ENCODE measurements at regions not wholly inside any gene's neighbourhood (a gene's known extent, or its start where the extent isn't known, plus 50 kb on each side); places are given as distances from the start of the nearest gene placed in this dataset.

DNA sequence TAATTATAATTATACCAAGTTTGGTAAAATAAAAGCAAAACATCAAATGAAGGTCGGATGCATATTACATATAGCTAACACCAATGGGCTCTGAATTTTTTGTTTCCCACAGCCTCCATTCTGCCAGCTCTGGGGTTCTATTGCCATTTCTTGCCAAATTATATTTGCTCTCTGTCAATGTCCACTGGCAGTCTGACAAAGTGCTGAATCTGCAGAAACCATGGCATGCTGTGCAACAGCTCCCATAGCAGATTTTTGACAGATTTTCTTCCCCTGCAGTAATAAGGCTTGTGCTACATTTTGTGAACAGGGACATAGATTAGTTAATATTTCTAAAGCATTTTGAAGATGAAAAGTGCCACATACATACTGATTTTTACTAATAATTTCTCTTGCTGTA is 1102.1 kb downstream of the DIAPH3 start:
- H3K4me1 Mint-ChIP-seq = no peaks in the 10 kb centered on the region; a peak in 1 of 4 replicates
- Histone ChIP-seq H3K9me3 (ENCODE audit: control insufficient read depth, low read depth, low read length) (no peaks in the 10 kb centered on the region), H2BK120ac (ENCODE audit: low read depth, low read length, poor library complexity, severe bottlenecking) (no peak overlapping the region), H4K20me1 (ENCODE audit: control insufficient read depth, insufficient read depth, insufficient read length) (no peaks in the 10 kb centered on the region), H4K5ac (ENCODE audit: insufficient read length, low read depth, low read length) (no peak overlapping the region), H3K79me2 (ENCODE audit: insufficient read depth, low read length) (no peaks in the 10 kb centered on the region), H3K4me2 (ENCODE audit: insufficient read depth, insufficient read length, low read length) (no peak overlapping the region), H3K23ac (ENCODE audit: insufficient read length, low read depth, low read length) (no peak overlapping the region), H4K8ac (replicated peaks; ENCODE audit: insufficient read length, low read depth, low read length) (no peak overlapping the region), H2BK12ac (ENCODE audit: insufficient read length, low read depth, low read length) (no peak overlapping the region), H3K14ac (ENCODE audit: insufficient read depth, low read length) (no peak overlapping the region), H4K91ac (ENCODE audit: insufficient read length, low read depth, low read length) (no peak overlapping the region), H2BK5ac (ENCODE audit: insufficient read length, low read length) (no peak overlapping the region), H3K18ac (ENCODE audit: insufficient read length, low read depth, low read length) (no peak overlapping the region), H3K56ac (ENCODE audit: insufficient read length, low read depth, low read length) (no peak overlapping the region), H3T11ph (ENCODE audit: low read length) (no peak overlapping the region), H3K4me1 (ENCODE audit: insufficient read depth, low read length) (no peaks in the 10 kb centered on the region), H2AFZ (ENCODE audit: low read length) (no peak overlapping the region), H3K9ac (ENCODE audit: extremely low read depth, insufficient read length, low read length) (no peak overlapping the region), H3K79me1 (ENCODE audit: insufficient read depth, low read depth, low read length, poor library complexity, severe bottlenecking) (no peaks in the 10 kb centered on the region), H2BK20ac (ENCODE audit: low read depth, low read length, poor library complexity, severe bottlenecking) (no peak overlapping the region), H3K27me3 (ENCODE audit: insufficient read depth, low read length) (no peaks in the 10 kb centered on the region), H3K4ac (ENCODE audit: low read depth, low read length) (no peak overlapping the region), H2AK5ac (ENCODE audit: insufficient read length, low read length) (no peak overlapping the region), H3K27ac (ENCODE audit: insufficient read length, low read depth, low read length) (no peak overlapping the region), H2BK15ac (ENCODE audit: low read depth, low read length) (no peak overlapping the region), H3K23me2 (ENCODE audit: insufficient read length, low read depth, low read length, poor library complexity, severe bottlenecking) (no peaks in the 10 kb centered on the region)
- H3K4me3 Mint-ChIP-seq = no peak overlapping the region
- TF ChIP-seq, protein P1, sequence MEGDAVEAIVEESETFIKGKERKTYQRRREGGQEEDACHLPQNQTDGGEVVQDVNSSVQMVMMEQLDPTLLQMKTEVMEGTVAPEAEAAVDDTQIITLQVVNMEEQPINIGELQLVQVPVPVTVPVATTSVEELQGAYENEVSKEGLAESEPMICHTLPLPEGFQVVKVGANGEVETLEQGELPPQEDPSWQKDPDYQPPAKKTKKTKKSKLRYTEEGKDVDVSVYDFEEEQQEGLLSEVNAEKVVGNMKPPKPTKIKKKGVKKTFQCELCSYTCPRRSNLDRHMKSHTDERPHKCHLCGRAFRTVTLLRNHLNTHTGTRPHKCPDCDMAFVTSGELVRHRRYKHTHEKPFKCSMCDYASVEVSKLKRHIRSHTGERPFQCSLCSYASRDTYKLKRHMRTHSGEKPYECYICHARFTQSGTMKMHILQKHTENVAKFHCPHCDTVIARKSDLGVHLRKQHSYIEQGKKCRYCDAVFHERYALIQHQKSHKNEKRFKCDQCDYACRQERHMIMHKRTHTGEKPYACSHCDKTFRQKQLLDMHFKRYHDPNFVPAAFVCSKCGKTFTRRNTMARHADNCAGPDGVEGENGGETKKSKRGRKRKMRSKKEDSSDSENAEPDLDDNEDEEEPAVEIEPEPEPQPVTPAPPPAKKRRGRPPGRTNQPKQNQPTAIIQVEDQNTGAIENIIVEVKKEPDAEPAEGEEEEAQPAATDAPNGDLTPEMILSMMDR (conservative IDR thresholded peaks at IDR 0.05) = no peak
- no peaks in the 10 kb centered on the region for H3K9me3 Mint-ChIP-seq
- WGBS (ENCODE audit: extremely low coverage, insufficient read length, low lambda C conversion rate) = no CpG with 5 or more reads among the region's 1 CpG
- DNase-seq = no peak
- H3K36me3 Mint-ChIP-seq (ENCODE audit: insufficient read depth in 1 of 3, low read depth in 3 of 3) = no peaks in the 10 kb centered on the region
- H3K27me3 Mint-ChIP-seq (ENCODE audit: low read depth) = no peaks in the 10 kb centered on the region
- H3K27ac Mint-ChIP-seq = no peak overlapping the region
